ENCODE measurements at regions not wholly inside any gene's neighbourhood (a gene's known extent, or its start where the extent isn't known, plus 50 kb on each side); places are given as distances from the start of the nearest gene placed in this dataset.

DNA sequence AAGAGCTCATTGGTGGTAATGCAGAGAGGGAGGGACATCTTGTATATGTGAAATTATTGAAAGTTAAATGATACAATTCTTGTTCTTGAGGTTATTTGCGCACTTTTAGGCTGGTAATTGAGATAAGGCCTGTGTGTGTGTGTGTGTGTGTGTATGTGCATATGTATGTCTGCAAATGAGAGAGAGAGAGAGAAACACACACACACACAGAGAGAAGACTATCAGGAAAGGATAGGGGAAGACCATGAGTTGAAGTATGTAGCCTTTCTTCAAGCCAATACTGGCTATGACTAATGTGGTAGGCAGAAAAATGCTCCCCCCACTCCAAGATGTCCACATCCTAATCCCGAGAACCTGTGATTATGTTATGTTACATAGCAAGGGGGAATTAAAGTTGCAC, 52.7 kb upstream of the DCD start:
- no peak for DNase-seq (ENCODE audit: low read depth)
- no peak for TF ChIP-seq CTCF (IDR thresholded peaks at IDR 0.05; ENCODE audit: control insufficient read depth, insufficient read depth, low read depth, low read length, missing control alignments)
- H3K4me3 ChIP-seq (ENCODE audit: control insufficient read depth, low read depth, low read length), result no peak overlapping the region

- TF ChIP-seq CTCF (IDR thresholded peaks at IDR 0.05; ENCODE audit: control insufficient read depth, insufficient read depth, low read depth, low read length, missing control alignments), result no peak
- DNase-seq (ENCODE audit: low read depth), result no peak
Measured at GRCh38 chr12:54700301-54700700, 52.1 kb upstream of the DCD start.

More at GRCh38 chr12:54700301-54700700, 52.1 kb upstream of the DCD start:
- H3K4me3 ChIP-seq (ENCODE audit: control insufficient read depth, low read depth, low read length), result no peak overlapping the region

Measured in AG09309 (cell line).